K562 (cell line): ENCODE measurements at regions not wholly inside any gene's neighbourhood (a gene's known extent, or its start where the extent isn't known, plus 50 kb on each side); places are given as distances from the start of the nearest gene placed in this dataset.
A peak's percentile ranks its signal among the peaks of the same experiment; 100 is the strongest.

ENCODE experiments used
- ELF2 ChIP-seq: fragments of 250-450 bp; sonication (Bioruptor Pico); IDR thresholded peaks from 2 replicates; pipeline ENCODE4 v1.5.0; 2021; ENCODE audit warnings: mild to moderate bottlenecking
- GABPA ChIP-seq: fragments of 200-800 bp; sonication (Bioruptor generic); conservative IDR thresholded peaks from 2 replicates; pipeline ENCODE4 v1.6.1; 2016; ENCODE audit warnings: low read depth, missing genetic modification characterization, missing compliant biosample characterization
- GTF2F1 ChIP-seq: IDR thresholded peaks from 2 replicates; pipeline ENCODE4 v1.6.1; 2011; ENCODE audit warnings: low read depth, low read length, improper control_type of control experiment
- MCM5 ChIP-seq: fragments of 450-650 bp; IDR thresholded peaks from 2 replicates; pipeline ENCODE4 v1.6.1; 2016; ENCODE audit warnings: low read depth
- MTF1 ChIP-seq: fragments of 250-450 bp; sonication (Bioruptor Pico); IDR thresholded peaks from 2 replicates; pipeline ENCODE4 v1.9.0; 2021; ENCODE audit warnings: moderate library complexity, mild to moderate bottlenecking, inconsistent platforms, borderline replicate concordance
- SNRNP70 ChIP-seq: fragments of 200-400 bp; formaldehyde crosslinking; optimal IDR thresholded peaks from 2 replicates; pipeline ENCODE3; 2017; ENCODE audit warnings: low read depth, low read length
- TSHZ1 ChIP-seq: fragments of 250-450 bp; sonication (Bioruptor Pico); IDR thresholded peaks from 2 replicates; pipeline ENCODE4 v1.4.0; 2020; ENCODE audit warnings: mild to moderate bottlenecking, moderate library complexity
- U2AF2 ChIP-seq: fragments of 200-400 bp; formaldehyde crosslinking; optimal IDR thresholded peaks from 2 replicates; pipeline ENCODE3; 2017; ENCODE audit warnings: low read depth, mild to moderate bottlenecking, low read length
- ZNF23 ChIP-seq: fragments of 250-450 bp; sonication (Bioruptor Pico); IDR thresholded peaks from 2 replicates; pipeline ENCODE4 v1.4.0; 2020; ENCODE audit warnings: mild to moderate bottlenecking
- ZNF239 ChIP-seq: fragments of 250-450 bp; sonication (Bioruptor Pico); IDR thresholded peaks from 2 replicates; pipeline ENCODE4 v1.4.0; 2020; ENCODE audit warnings: mild to moderate bottlenecking
- ZNF407 ChIP-seq: fragments of 450-650 bp; IDR thresholded peaks from 2 replicates; pipeline ENCODE4 v1.6.1; 2016; ENCODE audit warnings: low read depth
- TF ChIP-seq, protein P1 (sequence below): IDR thresholded peaks from 3 replicates; pipeline ENCODE4 v1.6.1; 2011; ENCODE audit warnings: borderline replicate concordance, mild to moderate bottlenecking; ENCODE audit not compliant: insufficient read length, insufficient read depth
- TF ChIP-seq, protein P2 (sequence below): fragments of 450-650 bp; formaldehyde crosslinking; IDR thresholded peaks from 2 replicates; pipeline ENCODE4 v1.4.0; 2020; ENCODE audit warnings: mild to moderate bottlenecking

DNA sequence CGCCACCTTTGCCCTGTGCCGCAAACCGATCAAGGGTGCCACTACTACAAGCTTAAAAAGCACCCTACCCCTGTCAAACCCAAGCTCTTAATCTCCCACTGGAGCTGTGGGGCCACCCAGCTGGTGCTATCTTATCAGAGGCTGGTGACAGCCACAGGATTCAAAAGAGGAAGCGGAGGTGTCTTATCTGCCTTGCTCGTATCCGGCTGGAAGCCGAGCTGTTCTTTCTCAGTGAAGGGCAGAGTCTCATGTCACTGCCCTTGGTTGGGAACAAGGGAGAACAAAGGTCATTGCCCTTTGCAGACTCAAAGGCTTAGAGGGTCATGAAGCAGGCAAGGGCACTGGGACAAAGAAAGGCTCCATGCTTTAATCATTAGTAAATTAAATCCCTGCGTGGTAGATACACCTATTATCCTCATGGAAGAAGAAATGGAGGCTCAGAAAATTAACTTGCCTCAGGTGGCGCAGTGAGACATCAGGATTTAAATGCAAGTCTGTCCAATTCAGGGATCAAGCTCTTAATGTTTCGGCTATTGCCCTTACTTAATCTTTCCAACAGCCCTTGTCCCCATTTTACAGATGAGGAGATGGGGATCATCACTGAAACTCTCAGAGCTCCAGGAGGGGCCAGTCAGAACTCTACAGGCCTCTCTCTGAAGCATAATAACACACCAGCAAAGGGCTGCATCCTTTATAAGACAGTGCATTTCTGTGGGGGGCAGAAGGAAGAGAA, 360.0 kb upstream of the PROK2 start (continued):
- TF ChIP-seq MTF1 (CRISPR knock-in tag) (no peak), MCM5 (no peak), ZNF239 (CRISPR knock-in tag) (no peak; the same call in none of the 2 replicates), ZNF407 (no peak), TSHZ1 (no peak), SNRNP70 (no peak), GABPA (tag) (peak; percentile 64; the same call in 1 of the 2 replicates), ELF2 (CRISPR knock-in tag) (no peak; the same call in 1 of the 2 replicates), GTF2F1 (no peak), ZNF23 (no peak), U2AF2 (no peak)
- TF ChIP-seq, protein P1, sequence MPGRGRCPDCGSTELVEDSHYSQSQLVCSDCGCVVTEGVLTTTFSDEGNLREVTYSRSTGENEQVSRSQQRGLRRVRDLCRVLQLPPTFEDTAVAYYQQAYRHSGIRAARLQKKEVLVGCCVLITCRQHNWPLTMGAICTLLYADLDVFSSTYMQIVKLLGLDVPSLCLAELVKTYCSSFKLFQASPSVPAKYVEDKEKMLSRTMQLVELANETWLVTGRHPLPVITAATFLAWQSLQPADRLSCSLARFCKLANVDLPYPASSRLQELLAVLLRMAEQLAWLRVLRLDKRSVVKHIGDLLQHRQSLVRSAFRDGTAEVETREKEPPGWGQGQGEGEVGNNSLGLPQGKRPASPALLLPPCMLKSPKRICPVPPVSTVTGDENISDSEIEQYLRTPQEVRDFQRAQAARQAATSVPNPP: no peak
- TF ChIP-seq, protein P2, sequence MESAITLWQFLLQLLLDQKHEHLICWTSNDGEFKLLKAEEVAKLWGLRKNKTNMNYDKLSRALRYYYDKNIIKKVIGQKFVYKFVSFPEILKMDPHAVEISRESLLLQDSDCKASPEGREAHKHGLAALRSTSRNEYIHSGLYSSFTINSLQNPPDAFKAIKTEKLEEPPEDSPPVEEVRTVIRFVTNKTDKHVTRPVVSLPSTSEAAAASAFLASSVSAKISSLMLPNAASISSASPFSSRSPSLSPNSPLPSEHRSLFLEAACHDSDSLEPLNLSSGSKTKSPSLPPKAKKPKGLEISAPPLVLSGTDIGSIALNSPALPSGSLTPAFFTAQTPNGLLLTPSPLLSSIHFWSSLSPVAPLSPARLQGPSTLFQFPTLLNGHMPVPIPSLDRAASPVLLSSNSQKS (CRISPR knock-in tag): no peak
